Liver (tissue), 8 donors: ENCODE measurements at regions not wholly inside any gene's neighbourhood (a gene's known extent, or its start where the extent isn't known, plus 50 kb on each side); places are given as distances from the start of the nearest gene placed in this dataset.
"Not testable (repeated sequence)": the region's sequence is repeated elsewhere in the genome, so short reads cannot be mapped to it uniquely, and the experiment has no call there.

Experiments used
- DNase-seq: peaks from one replicate; pipeline ENCODE4 v3.0.0-alpha.2; 2017; ENCODE audit warnings: low spot score
- H3K27ac ChIP-seq, 2 donors: one replicate each; pipeline ENCODE4 v1.7.0; 2013; ENCODE audit warnings: inconsistent platforms in 2 of 2, low read length in 2 of 2, control low read depth in 1 of 2, low read depth in 1 of 2, mild to moderate bottlenecking in 1 of 2
- H3K27me3 ChIP-seq, 4 donors: one replicate each; pipeline versions ENCODE4 v1.6.1 to v1.7.0; 2013; ENCODE audit warnings: low read length in 3 of 4, inconsistent platforms in 1 of 4, mild to moderate bottlenecking in 1 of 4, moderate library complexity in 1 of 4; ENCODE audit not compliant: control insufficient read depth in 4 of 4, insufficient read depth in 4 of 4
- H3K36me3 ChIP-seq, 4 donors: one replicate each; pipeline versions ENCODE4 v1.6.1 to v1.7.0; 2013; ENCODE audit warnings: low read length in 3 of 4, mild to moderate bottlenecking in 3 of 4, low read depth in 1 of 4, moderate library complexity in 1 of 4; ENCODE audit not compliant: control insufficient read depth in 4 of 4, insufficient read depth in 3 of 4
- H3K4me1 ChIP-seq, 4 donors: one replicate each; pipeline versions ENCODE4 v1.6.1 to v1.7.0; 2013; ENCODE audit warnings: low read length in 3 of 4, mild to moderate bottlenecking in 3 of 4, moderate library complexity in 1 of 4; ENCODE audit not compliant: control insufficient read depth in 4 of 4, insufficient read depth in 4 of 4
- H3K4me3 ChIP-seq, 3 donors: one replicate each; pipeline versions ENCODE4 v1.6.1 to v1.7.0; 2013; ENCODE audit warnings: low read length in 3 of 3, control low read depth in 1 of 3, low read depth in 1 of 3, mild to moderate bottlenecking in 1 of 3
- H3K9ac ChIP-seq, 2 donors: one replicate each; pipeline ENCODE4 v1.7.0; 2013; ENCODE audit warnings: low read length in 2 of 2, mild to moderate bottlenecking in 2 of 2, moderate library complexity in 2 of 2, control low read depth in 1 of 2, low read depth in 1 of 2
- H3K9me3 ChIP-seq, 4 donors: one replicate each; pipeline versions ENCODE4 v1.6.1 to v1.7.0; 2013; ENCODE audit warnings: low read length in 3 of 4; ENCODE audit not compliant: control insufficient read depth in 4 of 4
- ATF3 ChIP-seq: IDR thresholded peaks from 2 replicates; pipeline ENCODE4 v1.6.1; 2016; ENCODE audit warnings: antibody characterized with exemption
- EGR1 ChIP-seq, 2 donors: IDR thresholded peaks; 2 replicates each; pipeline ENCODE4 v1.6.1; 2016 to 2018; ENCODE audit warnings: antibody characterized with exemption in 2 of 2, low read depth in 2 of 2
- FOXA1 ChIP-seq: IDR thresholded peaks from 2 replicates; pipeline ENCODE4 v1.6.1; 2016; ENCODE audit warnings: antibody characterized with exemption
- GABPA ChIP-seq, 2 donors: IDR thresholded peaks in 1 of 2; conservative IDR thresholded peaks in 1 of 2; 2 replicates each; pipeline ENCODE4 v1.6.1; 2016; ENCODE audit warnings: antibody characterized with exemption in 2 of 2, mild to moderate bottlenecking in 1 of 2, moderate library complexity in 1 of 2
- HNF4G ChIP-seq: IDR thresholded peaks from 2 replicates; pipeline ENCODE4 v1.6.1; 2016; ENCODE audit warnings: antibody characterized with exemption
- JUND ChIP-seq, 2 donors: IDR thresholded peaks; 2 replicates each; pipeline ENCODE4 v1.6.1; 2016; ENCODE audit warnings: antibody characterized with exemption in 2 of 2
- NR2F2 ChIP-seq: IDR thresholded peaks from 2 replicates; pipeline ENCODE4 v1.6.1; 2016; ENCODE audit warnings: antibody characterized with exemption
- REST ChIP-seq: IDR thresholded peaks from 2 replicates; pipeline ENCODE4 v1.6.1; 2016; ENCODE audit warnings: antibody characterized with exemption, mild to moderate bottlenecking
- RXRA ChIP-seq, 2 donors: IDR thresholded peaks; 2 replicates each; pipeline ENCODE4 v1.6.1; 2017 to 2018; ENCODE audit warnings: antibody characterized with exemption in 2 of 2, mild to moderate bottlenecking in 1 of 2
- SP1 ChIP-seq: IDR thresholded peaks from 2 replicates; pipeline ENCODE4 v1.6.1; 2018; ENCODE audit warnings: antibody characterized with exemption, mild to moderate bottlenecking
- TAF1 ChIP-seq: conservative IDR thresholded peaks from 2 replicates; pipeline ENCODE4 v1.6.1; 2016; ENCODE audit warnings: antibody characterized with exemption, mild to moderate bottlenecking
- YY1 ChIP-seq: IDR thresholded peaks from 2 replicates; pipeline ENCODE4 v1.6.1; 2016; ENCODE audit warnings: antibody characterized with exemption, mild to moderate bottlenecking
- WGBS: extraction: QIAGEN DNeasy Blood & Tissue Kit; methylation state at CpG from one replicate; pipeline ENCODE4 v1.1.7; 2013; 5-methylcytosine and 5-hydroxymethylcytosine counted together
- TF ChIP-seq, protein P1 (sequence below): fragments of 150-350 bp; IDR thresholded peaks from 2 replicates; pipeline ENCODE4 v1.5.1; 2017; ENCODE audit warnings: improper control_type of control experiment, low read depth, low read length; ENCODE audit not compliant: missing input control
- TF ChIP-seq, protein P2 (sequence below): IDR thresholded peaks from 2 replicates; pipeline ENCODE4 v1.6.1; 2016; ENCODE audit warnings: antibody characterized with exemption
- TF ChIP-seq, protein P3 (sequence below): IDR thresholded peaks from 2 replicates; pipeline ENCODE4 v1.6.1; 2016; ENCODE audit warnings: antibody characterized with exemption
- donor health status: healthy.
- donor health status: healthy.
- donor health status: healthy.
- donor health status: healthy.
- donor health status: healthy.

- H3K4me3 ChIP-seq, H3K9ac ChIP-seq, H3K9me3 ChIP-seq, H3K4me1 ChIP-seq, H3K27ac ChIP-seq, DNase-seq, H3K36me3 ChIP-seq, H3K27me3 ChIP-seq: not testable (repeated sequence)
- WGBS, result 80% methylated on average over 6 of the region's 6 CpGs
Measured at GRCh38 chr4:42313420-42313819, 83.9 kb upstream of the SHISA3 start.

GRCh38 chr4:42313872-42314271, 83.4 kb upstream of the SHISA3 start:
- Histone ChIP-seq H3K27me3 (no peaks in the 10 kb centered on the region), H3K27ac (no peak overlapping the region), H3K9ac (no peak overlapping the region), H3K4me1 (no peaks in the 10 kb centered on the region), H3K9me3 (peaks cover 0 to 6% (median 0%) of the 10 kb centered on the region in 4 donors), H3K36me3 (no peaks in the 10 kb centered on the region), H3K4me3 (no peak overlapping the region)
- WGBS, result 93% methylated on average over 16 of the region's 16 CpGs
- no peak for TF ChIP-seq RXRA (IDR thresholded peaks at IDR 0.05)
- no peak for DNase-seq

GRCh38 chr4:42315231-42315630, 82.1 kb upstream of the SHISA3 start:
- no peak for DNase-seq
- Histone ChIP-seq H3K9me3 (peaks cover 0 to 6% (median under 1%) of the 10 kb centered on the region in 4 donors), H3K36me3 (no peaks in the 10 kb centered on the region), H3K4me3 (no peak overlapping the region), H3K4me1 (no peaks in the 10 kb centered on the region), H3K9ac (no peak overlapping the region), H3K27me3 (no peaks in the 10 kb centered on the region), H3K27ac (no peak overlapping the region)
- 87% methylated on average over 28 of the region's 28 CpGs for WGBS
- TF ChIP-seq JUND (IDR thresholded peaks at IDR 0.05) (no peak), EGR1 (IDR thresholded peaks at IDR 0.05; ENCODE audit: low read depth in 2 of 2) (no peak), SP1 (no peak), NR2F2 (no peak), RXRA (IDR thresholded peaks at IDR 0.05) (no peak), GABPA (IDR thresholded peaks at IDR 0.05 in 1 of 2, conservative IDR thresholded peaks at IDR 0.05 in 1 of 2) (no peak), YY1 (no peak), REST (no peak), FOXA1 (no peak), ATF3 (no peak), HNF4G (no peak), TAF1 (no peak)
- TF ChIP-seq, protein P1, sequence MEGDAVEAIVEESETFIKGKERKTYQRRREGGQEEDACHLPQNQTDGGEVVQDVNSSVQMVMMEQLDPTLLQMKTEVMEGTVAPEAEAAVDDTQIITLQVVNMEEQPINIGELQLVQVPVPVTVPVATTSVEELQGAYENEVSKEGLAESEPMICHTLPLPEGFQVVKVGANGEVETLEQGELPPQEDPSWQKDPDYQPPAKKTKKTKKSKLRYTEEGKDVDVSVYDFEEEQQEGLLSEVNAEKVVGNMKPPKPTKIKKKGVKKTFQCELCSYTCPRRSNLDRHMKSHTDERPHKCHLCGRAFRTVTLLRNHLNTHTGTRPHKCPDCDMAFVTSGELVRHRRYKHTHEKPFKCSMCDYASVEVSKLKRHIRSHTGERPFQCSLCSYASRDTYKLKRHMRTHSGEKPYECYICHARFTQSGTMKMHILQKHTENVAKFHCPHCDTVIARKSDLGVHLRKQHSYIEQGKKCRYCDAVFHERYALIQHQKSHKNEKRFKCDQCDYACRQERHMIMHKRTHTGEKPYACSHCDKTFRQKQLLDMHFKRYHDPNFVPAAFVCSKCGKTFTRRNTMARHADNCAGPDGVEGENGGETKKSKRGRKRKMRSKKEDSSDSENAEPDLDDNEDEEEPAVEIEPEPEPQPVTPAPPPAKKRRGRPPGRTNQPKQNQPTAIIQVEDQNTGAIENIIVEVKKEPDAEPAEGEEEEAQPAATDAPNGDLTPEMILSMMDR, result no peak
- TF ChIP-seq, protein P2, sequence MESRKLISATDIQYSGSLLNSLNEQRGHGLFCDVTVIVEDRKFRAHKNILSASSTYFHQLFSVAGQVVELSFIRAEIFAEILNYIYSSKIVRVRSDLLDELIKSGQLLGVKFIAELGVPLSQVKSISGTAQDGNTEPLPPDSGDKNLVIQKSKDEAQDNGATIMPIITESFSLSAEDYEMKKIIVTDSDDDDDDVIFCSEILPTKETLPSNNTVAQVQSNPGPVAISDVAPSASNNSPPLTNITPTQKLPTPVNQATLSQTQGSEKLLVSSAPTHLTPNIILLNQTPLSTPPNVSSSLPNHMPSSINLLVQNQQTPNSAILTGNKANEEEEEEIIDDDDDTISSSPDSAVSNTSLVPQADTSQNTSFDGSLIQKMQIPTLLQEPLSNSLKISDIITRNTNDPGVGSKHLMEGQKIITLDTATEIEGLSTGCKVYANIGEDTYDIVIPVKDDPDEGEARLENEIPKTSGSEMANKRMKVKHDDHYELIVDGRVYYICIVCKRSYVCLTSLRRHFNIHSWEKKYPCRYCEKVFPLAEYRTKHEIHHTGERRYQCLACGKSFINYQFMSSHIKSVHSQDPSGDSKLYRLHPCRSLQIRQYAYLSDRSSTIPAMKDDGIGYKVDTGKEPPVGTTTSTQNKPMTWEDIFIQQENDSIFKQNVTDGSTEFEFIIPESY, result no peak
- TF ChIP-seq, protein P3, sequence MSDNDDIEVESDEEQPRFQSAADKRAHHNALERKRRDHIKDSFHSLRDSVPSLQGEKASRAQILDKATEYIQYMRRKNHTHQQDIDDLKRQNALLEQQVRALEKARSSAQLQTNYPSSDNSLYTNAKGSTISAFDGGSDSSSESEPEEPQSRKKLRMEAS, result no peak
